Endothelial cell of umbilical vein (primary cell): ENCODE measurements at regions not wholly inside any gene's neighbourhood (a gene's known extent, or its start where the extent isn't known, plus 50 kb on each side); places are given as distances from the start of the nearest gene placed in this dataset.

Experiments used
- CTCF ChIP-seq, 2 donors: IDR thresholded peaks; 1 replicate in 1 of 2; 2 replicates in 1 of 2; pipeline ENCODE4 v1.5.1; 2011; ENCODE audit warnings: low read length in 2 of 2, mild to moderate bottlenecking in 2 of 2, moderate library complexity in 2 of 2, control low read depth in 1 of 2, inconsistent platforms in 1 of 2, low read depth in 1 of 2; ENCODE audit not compliant: insufficient read depth in 1 of 2; ENCODE audit errors: extremely low read depth in 1 of 2
- EZH2 ChIP-seq: IDR thresholded peaks from 2 replicates; pipeline ENCODE4 v1.6.1; 2012; ENCODE audit warnings: borderline replicate concordance, low read depth, mild to moderate bottlenecking, moderate library complexity, low read length, inconsistent platforms; ENCODE audit not compliant: severe bottlenecking
- MAX ChIP-seq: IDR thresholded peaks from 2 replicates; pipeline ENCODE4 v1.6.1; 2011; ENCODE audit not compliant: insufficient read depth, insufficient read length

GRCh38 chr2:144603334-144603733, 83.4 kb upstream of the ZEB2 start:
- TF ChIP-seq EZH2 = no peak
- TF ChIP-seq CTCF (IDR thresholded peaks at IDR 0.05; ENCODE audit: extremely low read depth in 1 of 2, insufficient read depth in 1 of 2, low read depth in 1 of 2, low read length in 2 of 2) = no peak
- no peak for TF ChIP-seq MAX
